Liver (tissue), 8 donors: ENCODE measurements at regions not wholly inside any gene's neighbourhood (a gene's known extent, or its start where the extent isn't known, plus 50 kb on each side); places are given as distances from the start of the nearest gene placed in this dataset.
"Not testable (repeated sequence)": the region's sequence is repeated elsewhere in the genome, so short reads cannot be mapped to it uniquely, and the experiment has no call there.

ENCODE experiments used
- DNase-seq: peaks from one replicate; pipeline ENCODE4 v3.0.0-alpha.2; 2017; ENCODE audit warnings: low spot score
- H3K27ac ChIP-seq, 2 donors: one replicate each; pipeline ENCODE4 v1.7.0; 2013; ENCODE audit warnings: inconsistent platforms in 2 of 2, low read length in 2 of 2, control low read depth in 1 of 2, low read depth in 1 of 2, mild to moderate bottlenecking in 1 of 2
- H3K27me3 ChIP-seq, 4 donors: one replicate each; pipeline versions ENCODE4 v1.6.1 to v1.7.0; 2013; ENCODE audit warnings: low read length in 3 of 4, inconsistent platforms in 1 of 4, mild to moderate bottlenecking in 1 of 4, moderate library complexity in 1 of 4; ENCODE audit not compliant: control insufficient read depth in 4 of 4, insufficient read depth in 4 of 4
- H3K36me3 ChIP-seq, 4 donors: one replicate each; pipeline versions ENCODE4 v1.6.1 to v1.7.0; 2013; ENCODE audit warnings: low read length in 3 of 4, mild to moderate bottlenecking in 3 of 4, low read depth in 1 of 4, moderate library complexity in 1 of 4; ENCODE audit not compliant: control insufficient read depth in 4 of 4, insufficient read depth in 3 of 4
- H3K4me1 ChIP-seq, 4 donors: one replicate each; pipeline versions ENCODE4 v1.6.1 to v1.7.0; 2013; ENCODE audit warnings: low read length in 3 of 4, mild to moderate bottlenecking in 3 of 4, moderate library complexity in 1 of 4; ENCODE audit not compliant: control insufficient read depth in 4 of 4, insufficient read depth in 4 of 4
- H3K4me3 ChIP-seq, 3 donors: one replicate each; pipeline versions ENCODE4 v1.6.1 to v1.7.0; 2013; ENCODE audit warnings: low read length in 3 of 3, control low read depth in 1 of 3, low read depth in 1 of 3, mild to moderate bottlenecking in 1 of 3
- H3K9ac ChIP-seq, 2 donors: one replicate each; pipeline ENCODE4 v1.7.0; 2013; ENCODE audit warnings: low read length in 2 of 2, mild to moderate bottlenecking in 2 of 2, moderate library complexity in 2 of 2, control low read depth in 1 of 2, low read depth in 1 of 2
- H3K9me3 ChIP-seq, 4 donors: one replicate each; pipeline versions ENCODE4 v1.6.1 to v1.7.0; 2013; ENCODE audit warnings: low read length in 3 of 4; ENCODE audit not compliant: control insufficient read depth in 4 of 4
- CTCF ChIP-seq: fragments of 150-350 bp; IDR thresholded peaks from 2 replicates; pipeline ENCODE4 v1.5.1; 2017; ENCODE audit warnings: improper control_type of control experiment, low read depth, low read length; ENCODE audit not compliant: missing input control
- EGR1 ChIP-seq, 2 donors: IDR thresholded peaks; 2 replicates each; pipeline ENCODE4 v1.6.1; 2016 to 2018; ENCODE audit warnings: antibody characterized with exemption in 2 of 2, low read depth in 2 of 2
- FOXA1 ChIP-seq: IDR thresholded peaks from 2 replicates; pipeline ENCODE4 v1.6.1; 2016; ENCODE audit warnings: antibody characterized with exemption
- FOXA2 ChIP-seq: IDR thresholded peaks from 2 replicates; pipeline ENCODE4 v1.6.1; 2016; ENCODE audit warnings: antibody characterized with exemption
- GABPA ChIP-seq, 2 donors: IDR thresholded peaks in 1 of 2; conservative IDR thresholded peaks in 1 of 2; 2 replicates each; pipeline ENCODE4 v1.6.1; 2016; ENCODE audit warnings: antibody characterized with exemption in 2 of 2, mild to moderate bottlenecking in 1 of 2, moderate library complexity in 1 of 2
- HNF4A ChIP-seq, 2 donors: conservative IDR thresholded peaks; 2 replicates each; pipeline ENCODE4 v1.6.1; 2016; ENCODE audit warnings: antibody characterized with exemption in 2 of 2, mild to moderate bottlenecking in 2 of 2
- HNF4G ChIP-seq: IDR thresholded peaks from 2 replicates; pipeline ENCODE4 v1.6.1; 2016; ENCODE audit warnings: antibody characterized with exemption
- JUND ChIP-seq, 2 donors: IDR thresholded peaks; 2 replicates each; pipeline ENCODE4 v1.6.1; 2016; ENCODE audit warnings: antibody characterized with exemption in 2 of 2
- MAX ChIP-seq: IDR thresholded peaks from 2 replicates; pipeline ENCODE4 v1.6.1; 2016; ENCODE audit warnings: antibody characterized with exemption
- NR2F2 ChIP-seq: IDR thresholded peaks from 2 replicates; pipeline ENCODE4 v1.6.1; 2016; ENCODE audit warnings: antibody characterized with exemption
- RAD21 ChIP-seq, 2 donors: IDR thresholded peaks; 2 replicates each; pipeline ENCODE4 v1.6.1; 2016; ENCODE audit warnings: antibody characterized with exemption in 2 of 2, mild to moderate bottlenecking in 2 of 2
- REST ChIP-seq: IDR thresholded peaks from 2 replicates; pipeline ENCODE4 v1.6.1; 2016; ENCODE audit warnings: antibody characterized with exemption, mild to moderate bottlenecking
- RXRA ChIP-seq, 2 donors: IDR thresholded peaks; 2 replicates each; pipeline ENCODE4 v1.6.1; 2017 to 2018; ENCODE audit warnings: antibody characterized with exemption in 2 of 2, mild to moderate bottlenecking in 1 of 2
- SP1 ChIP-seq: IDR thresholded peaks from 2 replicates; pipeline ENCODE4 v1.6.1; 2018; ENCODE audit warnings: antibody characterized with exemption, mild to moderate bottlenecking
- TAF1 ChIP-seq: conservative IDR thresholded peaks from 2 replicates; pipeline ENCODE4 v1.6.1; 2016; ENCODE audit warnings: antibody characterized with exemption, mild to moderate bottlenecking
- YY1 ChIP-seq: IDR thresholded peaks from 2 replicates; pipeline ENCODE4 v1.6.1; 2016; ENCODE audit warnings: antibody characterized with exemption, mild to moderate bottlenecking
- WGBS: extraction: QIAGEN DNeasy Blood & Tissue Kit; methylation state at CpG from one replicate; pipeline ENCODE4 v1.1.7; 2013; 5-methylcytosine and 5-hydroxymethylcytosine counted together
- donor health status: healthy.
- donor health status: healthy.
- donor health status: healthy.
- donor health status: healthy.
- donor health status: healthy.

GRCh38 chr2:82987706-82988105, 1471.4 kb downstream of the SUCLG1 start:
- not testable (repeated sequence) for H3K4me3 ChIP-seq, H3K4me1 ChIP-seq, DNase-seq, H3K36me3 ChIP-seq, H3K9me3 ChIP-seq, H3K9ac ChIP-seq, H3K27ac ChIP-seq, H3K27me3 ChIP-seq
- 83% methylated on average over 6 of the region's 6 CpGs for WGBS
- TF ChIP-seq RAD21 (IDR thresholded peaks at IDR 0.05), result peak; percentile 6 to 42

- Histone ChIP-seq H3K27ac (no peak overlapping the region), H3K4me3 (no peak overlapping the region), H3K9me3 (no peaks in the 10 kb centered on the region), H3K9ac (no peak overlapping the region), H3K4me1 (no peaks in the 10 kb centered on the region), H3K36me3 (no peaks in the 10 kb centered on the region), H3K27me3 (no peaks in the 10 kb centered on the region)
- no peak for DNase-seq
- WGBS, result 95% methylated on average over 3 of the region's 3 CpGs
- no peak for TF ChIP-seq CTCF
- no peak for TF ChIP-seq NR2F2
- no peak for TF ChIP-seq RXRA (IDR thresholded peaks at IDR 0.05)
- no peak for TF ChIP-seq MAX
- TF ChIP-seq FOXA1, result no peak
- no peak for TF ChIP-seq TAF1
- no peak for TF ChIP-seq FOXA2
- TF ChIP-seq EGR1 (IDR thresholded peaks at IDR 0.05; ENCODE audit: low read depth in 2 of 2), result no peak
- TF ChIP-seq REST, result no peak
- no peak for TF ChIP-seq HNF4A (conservative IDR thresholded peaks at IDR 0.05)
- no peak for TF ChIP-seq HNF4G
- TF ChIP-seq YY1, result no peak
- TF ChIP-seq SP1, result no peak
- TF ChIP-seq RAD21 (IDR thresholded peaks at IDR 0.05), result no peak
- no peak for TF ChIP-seq GABPA (IDR thresholded peaks at IDR 0.05 in 1 of 2, conservative IDR thresholded peaks at IDR 0.05 in 1 of 2)
- TF ChIP-seq JUND (IDR thresholded peaks at IDR 0.05), result no peak
These were observed 1472.2 kb downstream of the SUCLG1 start for GRCh38 chr2:82986899-82987298.
